Neural crest cell (in vitro differentiated cells): ENCODE measurements at regions not wholly inside any gene's neighbourhood (a gene's known extent, or its start where the extent isn't known, plus 50 kb on each side); places are given as distances from the start of the nearest gene placed in this dataset.

Experiments
- DNase-seq: peaks from one replicate; pipeline ENCODE4 v3.0.0; 2021; ENCODE audit warnings: low read depth, mixed read lengths, low spot score
- H3K27ac Mint-ChIP-seq: one replicate; pipeline ENCODE4 v1.8.0; 2021; ENCODE audit warnings: mild to moderate bottlenecking, mixed read lengths; ENCODE audit not compliant: unreplicated experiment
- H3K27me3 Mint-ChIP-seq: 2 replicates; pipeline ENCODE4 v1.8.0; 2021; ENCODE audit warnings: low read depth, mild to moderate bottlenecking, mixed read lengths
- H3K36me3 Mint-ChIP-seq: 2 replicates; pipeline ENCODE4 v1.8.0; 2021; ENCODE audit warnings: low read depth, mild to moderate bottlenecking, mixed read lengths
- H3K4me1 Mint-ChIP-seq: 2 replicates; pipeline ENCODE4 v1.8.0; 2021; ENCODE audit warnings: mixed read lengths
- H3K4me3 Mint-ChIP-seq: one replicate; pipeline ENCODE4 v1.8.0; 2021; ENCODE audit warnings: mild to moderate bottlenecking, mixed read lengths
- H3K9me3 Mint-ChIP-seq: 2 replicates; pipeline ENCODE4 v1.8.0; 2021; ENCODE audit warnings: mixed read lengths
- CTCF ChIP-seq: fragments of 200-600 bp; sonication (generic); conservative IDR thresholded peaks from 2 replicates; pipeline ENCODE4 v1.5.0; 2021; ENCODE audit warnings: antibody characterized with exemption, mild to moderate bottlenecking

GRCh38 chr6:109299265-109299607, 83.0 kb downstream of the CD164 start:
- Mint-ChIP-seq H3K27ac (no peak overlapping the region), H3K4me3 (no peak overlapping the region), H3K4me1 (peaks cover 8% of the 10 kb centered on the region), H3K9me3 (no peaks in the 10 kb centered on the region), H3K36me3 (no peaks in the 10 kb centered on the region), H3K27me3 (peaks cover 6% of the 10 kb centered on the region)
- no peak for DNase-seq
- no peak for TF ChIP-seq CTCF

DNA sequence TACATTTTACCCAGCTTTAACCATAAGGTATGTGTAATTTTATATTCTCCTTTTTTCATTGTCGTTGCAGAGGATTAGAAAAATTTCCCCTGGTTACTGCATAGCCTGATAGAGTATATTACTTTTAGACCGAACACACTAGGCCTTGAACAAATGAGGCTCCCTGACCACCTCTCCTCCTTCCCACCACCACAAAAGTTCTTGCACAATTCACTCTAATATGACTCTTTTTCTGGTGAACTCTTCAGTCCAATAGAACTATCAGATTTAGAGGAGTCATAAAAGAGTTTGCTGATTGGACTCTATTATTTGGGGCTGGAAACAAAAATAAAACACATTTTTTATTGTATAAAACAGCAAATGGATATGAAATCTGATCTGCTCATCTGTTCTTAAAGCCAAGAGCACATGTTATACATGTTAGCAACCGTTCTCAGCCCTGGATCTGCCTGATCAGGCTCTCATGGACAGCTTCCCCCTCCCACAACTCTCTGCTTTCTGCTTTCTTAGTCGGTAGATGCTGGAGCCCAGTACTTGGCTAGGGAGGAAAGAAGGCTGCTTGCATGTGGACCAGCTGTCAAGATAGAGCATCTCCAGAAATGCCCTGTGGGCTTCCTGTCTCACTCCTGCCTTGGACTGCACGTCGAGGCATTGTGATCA, 83.5 kb downstream of the CD164 start:
- H3K4me1 Mint-ChIP-seq = peaks cover 12% of the 10 kb centered on the region
- no peak overlapping the region for H3K27ac Mint-ChIP-seq
- no peak overlapping the region for H3K4me3 Mint-ChIP-seq
- TF ChIP-seq CTCF = no peak
- no peaks in the 10 kb centered on the region for H3K9me3 Mint-ChIP-seq
- no peak for DNase-seq
- H3K27me3 Mint-ChIP-seq = peaks cover 6% of the 10 kb centered on the region
- no peaks in the 10 kb centered on the region for H3K36me3 Mint-ChIP-seq

DNA sequence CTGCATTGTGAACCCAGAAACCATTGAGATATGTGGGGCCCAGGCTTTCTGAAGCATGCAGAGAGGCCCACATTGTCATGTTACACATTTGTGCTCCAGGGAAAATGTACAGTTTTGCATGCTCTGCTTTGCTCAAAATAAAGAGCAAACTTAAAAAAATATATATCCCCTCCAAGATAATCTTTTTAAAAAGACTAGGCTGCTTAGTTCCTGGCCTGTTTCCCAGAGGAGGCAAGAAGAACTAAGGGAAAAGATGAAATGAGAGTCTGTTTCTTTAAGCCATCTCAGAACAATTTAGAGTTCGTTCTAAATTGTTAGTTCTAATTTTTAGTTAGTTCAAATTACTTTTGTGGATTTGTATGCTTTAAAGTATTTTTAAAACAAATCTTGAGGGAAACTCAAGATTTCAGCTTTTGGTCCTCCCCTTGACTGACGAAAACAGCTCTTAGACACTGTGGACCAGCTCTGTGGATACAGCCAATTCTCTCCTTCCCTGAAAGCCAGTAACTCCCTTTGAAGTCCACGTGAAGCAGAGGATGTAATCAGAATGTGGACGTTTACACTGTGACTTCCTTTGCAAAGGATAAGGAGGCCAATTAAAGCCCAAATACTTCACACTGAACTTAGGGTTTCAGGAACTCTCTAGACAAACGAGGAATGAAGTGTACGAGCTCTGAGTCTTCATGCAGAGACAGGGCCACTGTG, 84.7 kb downstream of the CD164 start:
- H3K4me3 Mint-ChIP-seq = no peak overlapping the region
- no peak overlapping the region for H3K27ac Mint-ChIP-seq
- peaks cover 6% of the 10 kb centered on the region for H3K27me3 Mint-ChIP-seq
- no peaks in the 10 kb centered on the region for H3K9me3 Mint-ChIP-seq
- no peak for DNase-seq
- H3K36me3 Mint-ChIP-seq = no peaks in the 10 kb centered on the region
- no peak for TF ChIP-seq CTCF
- peaks cover 18% of the 10 kb centered on the region for H3K4me1 Mint-ChIP-seq

GRCh38 chr6:109296971-109297372, 85.3 kb downstream of the CD164 start:
- Mint-ChIP-seq H3K4me3 (no peak overlapping the region), H3K27ac (peak overlapping the region; percentile 85), H3K27me3 (peaks cover 6% of the 10 kb centered on the region), H3K9me3 (no peaks in the 10 kb centered on the region), H3K36me3 (no peaks in the 10 kb centered on the region), H3K4me1 (peaks cover 21% of the 10 kb centered on the region)
- DNase-seq = no peak
- TF ChIP-seq CTCF = no peak

DNA sequence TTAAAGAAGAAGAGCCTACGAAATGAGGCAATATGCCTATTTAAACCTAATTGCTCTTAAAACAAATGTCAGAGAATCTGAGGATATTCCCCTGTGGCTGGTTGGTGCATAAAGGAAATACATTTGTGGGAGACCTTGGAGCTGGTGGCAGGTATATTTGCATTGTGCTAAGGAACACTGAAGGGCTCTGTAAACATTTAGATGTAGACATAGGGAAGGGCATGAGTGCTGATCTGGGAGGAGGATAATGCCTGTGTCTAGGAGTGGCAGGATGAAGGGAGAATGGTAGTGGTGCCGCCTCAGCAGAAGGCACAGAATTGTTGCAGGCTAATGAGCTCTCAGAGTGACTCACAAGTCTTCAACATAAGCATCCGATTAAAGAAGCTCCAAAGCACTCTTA, 85.8 kb downstream of the CD164 start:
- no peaks in the 10 kb centered on the region for H3K36me3 Mint-ChIP-seq
- no peak overlapping the region for H3K27ac Mint-ChIP-seq
- peaks cover 24% of the 10 kb centered on the region for H3K4me1 Mint-ChIP-seq
- DNase-seq = no peak
- H3K27me3 Mint-ChIP-seq = peaks cover 6% of the 10 kb centered on the region
- H3K4me3 Mint-ChIP-seq = no peak overlapping the region
- no peaks in the 10 kb centered on the region for H3K9me3 Mint-ChIP-seq
- TF ChIP-seq CTCF = no peak
